ENCODE measurements at regions not wholly inside any gene's neighbourhood (a gene's known extent, or its start where the extent isn't known, plus 50 kb on each side); places are given as distances from the start of the nearest gene placed in this dataset.

DNA sequence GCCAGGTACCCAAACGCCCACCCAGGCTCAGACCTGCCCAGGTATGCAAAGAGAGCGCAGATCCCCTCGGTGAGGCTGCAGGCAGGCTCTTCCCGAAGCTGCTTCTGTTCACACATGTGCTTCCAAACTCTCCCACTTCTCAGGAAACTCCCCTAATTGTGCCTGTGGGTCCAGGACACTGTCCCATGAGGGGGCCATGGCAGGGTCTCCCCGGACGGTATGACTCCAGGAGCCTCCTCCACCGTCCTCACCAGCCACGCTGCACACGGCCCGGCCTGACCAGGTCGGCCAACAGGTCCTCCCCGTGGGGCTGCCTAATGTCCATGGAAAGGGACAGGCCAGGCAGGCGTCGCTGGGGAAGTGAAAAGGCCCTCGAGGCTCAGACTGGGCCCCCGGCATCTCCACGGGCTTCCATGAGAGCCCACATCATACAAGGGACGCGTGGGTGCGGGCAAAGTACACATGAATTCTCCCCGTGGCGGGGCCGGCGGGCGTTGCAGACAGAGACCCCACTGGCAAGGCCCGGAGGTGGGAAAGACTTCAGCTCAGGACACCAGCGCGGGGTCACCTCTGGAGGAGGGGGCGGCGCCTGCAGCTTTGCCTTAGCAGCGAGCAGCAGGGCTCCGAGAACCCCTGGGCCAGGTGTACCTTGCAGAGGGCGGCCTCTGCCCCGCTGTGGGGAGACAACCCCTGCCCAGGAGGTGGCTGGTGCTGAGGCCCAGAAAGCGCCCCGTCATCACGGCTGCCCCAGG, 526.1 kb downstream of the BRD1 start:
- no peak overlapping the region for H3K4me3 ChIP-seq (ENCODE audit: low read depth, low read length)

DNA sequence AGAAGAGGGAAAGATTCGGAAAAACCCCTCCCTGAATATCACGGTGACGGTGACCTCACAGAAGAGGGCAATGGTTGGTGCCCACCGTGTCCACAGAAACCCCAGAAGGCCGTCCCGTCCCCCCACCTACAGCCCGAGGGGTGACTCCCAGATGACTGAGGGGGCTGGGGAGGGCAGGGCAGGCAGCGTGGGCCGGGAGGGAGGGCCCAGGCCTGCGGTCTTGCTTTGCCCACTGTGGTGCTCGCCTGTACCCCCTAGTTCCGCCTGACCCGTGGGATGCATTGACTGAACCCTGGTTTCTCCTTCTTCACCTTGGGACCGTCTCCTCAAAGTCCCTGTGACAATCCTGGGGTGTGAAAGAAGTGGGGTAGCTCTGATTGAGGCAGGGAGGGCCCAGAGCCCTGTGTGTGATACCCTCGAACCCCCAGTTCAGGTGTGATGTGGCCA, 526.7 kb downstream of the BRD1 start:
- H3K4me3 ChIP-seq (ENCODE audit: low read depth, low read length) = no peak overlapping the region

DNA sequence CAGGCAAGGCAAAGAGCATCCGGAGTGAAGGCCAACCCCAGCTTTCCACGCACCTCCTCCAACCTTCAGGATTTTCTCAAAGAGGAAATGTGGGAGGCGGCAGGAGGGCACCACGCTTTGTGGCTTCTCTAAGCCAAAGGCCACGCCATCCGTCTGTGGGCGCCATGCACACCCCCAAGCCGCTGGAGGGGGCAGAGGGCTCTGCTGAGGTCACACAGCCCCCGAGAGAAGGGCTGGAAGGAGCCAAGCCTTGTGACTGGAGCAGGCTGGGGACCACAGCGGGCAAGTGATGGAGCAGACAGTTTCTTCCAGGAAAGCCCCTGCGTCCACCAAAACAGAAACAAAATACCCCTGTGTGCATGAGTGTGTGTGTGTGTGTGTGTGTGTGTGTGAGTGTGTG, 527.4 kb downstream of the BRD1 start:
- no peak overlapping the region for H3K4me3 ChIP-seq (ENCODE audit: low read depth, low read length)

DNA sequence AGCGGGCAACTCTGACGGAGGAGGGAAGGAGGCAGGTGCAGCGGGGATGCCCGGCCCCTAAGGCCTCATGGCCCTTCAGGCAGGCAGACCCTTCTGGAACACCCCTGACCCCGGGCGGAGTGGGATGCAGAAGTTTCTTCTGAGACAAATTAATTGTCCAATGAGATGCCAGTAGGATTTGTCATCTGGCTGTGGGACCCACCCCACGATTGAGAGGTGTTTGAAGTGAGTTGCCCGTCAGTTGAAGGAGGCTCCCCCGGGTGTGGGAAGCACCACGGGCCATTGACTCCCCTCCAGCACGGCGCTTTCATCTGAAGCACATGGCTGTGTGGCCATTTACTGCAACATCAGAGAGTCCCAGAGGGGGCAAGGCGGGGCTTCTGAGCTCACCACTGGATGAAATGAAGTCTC, 527.8 kb downstream of the BRD1 start:
- H3K4me3 ChIP-seq (ENCODE audit: low read depth, low read length) = no peak overlapping the region

DNA sequence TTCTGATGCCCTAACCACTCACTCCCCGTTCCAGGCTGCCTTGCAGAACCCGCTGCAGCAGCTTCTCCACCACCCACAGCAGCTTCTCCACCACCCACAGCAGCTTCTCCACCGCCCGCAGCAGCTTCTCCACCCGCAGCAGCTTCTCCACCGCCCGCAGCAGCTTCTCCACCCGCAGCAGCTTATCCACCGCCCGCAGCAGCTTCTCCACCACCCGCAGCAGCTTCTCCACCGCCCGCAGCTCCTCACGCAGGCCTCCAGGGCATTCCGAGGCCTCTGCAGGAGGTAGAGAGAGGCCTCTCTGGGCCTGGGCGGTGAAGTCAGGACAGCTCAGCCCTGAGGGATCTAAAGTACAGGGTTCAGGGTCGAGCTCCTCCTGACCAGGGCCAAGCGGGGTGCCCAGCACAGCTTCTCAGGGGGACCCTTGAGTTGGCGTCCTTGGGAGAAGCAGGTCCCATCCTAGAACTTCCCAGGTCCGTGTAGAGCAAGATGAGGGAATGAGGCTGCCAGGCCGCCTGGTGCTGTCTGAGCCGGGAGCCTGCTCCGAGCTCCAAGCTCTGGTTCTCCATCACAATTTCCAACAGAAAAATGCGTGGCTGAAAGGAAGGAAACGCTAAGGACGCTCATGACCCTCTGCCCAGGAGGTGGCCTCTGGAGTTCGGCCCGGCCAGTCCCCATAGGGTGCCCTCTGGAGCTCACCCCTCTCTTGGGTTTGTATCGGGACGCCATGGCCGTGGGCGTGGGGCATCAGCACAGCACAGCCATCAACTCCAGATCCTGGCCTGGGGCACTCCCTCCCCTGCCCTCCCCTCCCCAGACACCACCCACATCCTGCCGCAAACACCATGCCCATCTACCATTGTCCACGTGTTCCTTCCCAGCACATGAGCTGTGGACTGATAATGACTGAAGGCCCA, 528.6 kb downstream of the BRD1 start:
- no peak overlapping the region for H3K4me3 ChIP-seq (ENCODE audit: low read depth, low read length)

DNA sequence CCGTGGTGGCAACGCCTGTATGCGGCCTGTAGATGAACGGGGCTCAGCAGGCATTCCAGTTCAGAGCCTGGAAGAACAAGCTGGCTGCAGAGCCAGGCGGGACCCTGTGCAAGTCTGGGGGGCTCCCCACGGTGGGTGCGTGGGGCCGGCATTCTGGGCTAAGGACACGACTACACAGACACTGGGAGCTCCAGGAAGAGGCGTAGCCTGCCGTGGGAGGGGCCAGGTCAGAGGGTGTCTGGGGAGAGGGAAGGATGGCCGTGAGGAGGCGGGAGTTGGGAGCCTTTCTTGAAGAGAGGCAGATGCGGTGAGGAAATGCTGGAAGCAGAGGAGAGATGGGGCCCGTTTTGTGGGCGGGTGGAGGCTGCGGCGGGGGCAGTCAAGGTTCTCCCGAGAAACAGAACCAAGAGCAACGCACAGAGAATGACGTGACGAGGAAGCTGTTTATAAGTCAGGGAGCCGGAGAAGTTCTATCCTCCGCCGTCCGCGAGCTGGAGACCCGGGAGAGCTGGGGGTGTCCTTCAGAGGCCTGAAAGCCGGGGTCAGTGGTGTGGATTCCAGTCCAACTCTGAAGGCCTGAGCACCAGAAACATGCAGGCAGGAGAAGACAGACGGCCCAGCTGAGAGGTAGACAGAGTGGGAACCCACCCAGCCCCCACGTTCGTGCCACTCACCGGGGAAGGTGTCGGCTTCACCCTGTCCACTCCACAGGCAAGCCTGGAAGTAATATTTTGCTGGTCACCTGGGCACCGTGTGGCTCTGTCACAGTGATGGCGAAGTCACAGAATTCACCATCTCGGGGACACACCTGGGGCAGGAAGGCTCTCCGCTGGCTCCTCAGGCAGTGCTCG, 529.6 kb downstream of the BRD1 start:
- H3K4me3 ChIP-seq (ENCODE audit: low read depth, low read length) = no peak overlapping the region

DNA sequence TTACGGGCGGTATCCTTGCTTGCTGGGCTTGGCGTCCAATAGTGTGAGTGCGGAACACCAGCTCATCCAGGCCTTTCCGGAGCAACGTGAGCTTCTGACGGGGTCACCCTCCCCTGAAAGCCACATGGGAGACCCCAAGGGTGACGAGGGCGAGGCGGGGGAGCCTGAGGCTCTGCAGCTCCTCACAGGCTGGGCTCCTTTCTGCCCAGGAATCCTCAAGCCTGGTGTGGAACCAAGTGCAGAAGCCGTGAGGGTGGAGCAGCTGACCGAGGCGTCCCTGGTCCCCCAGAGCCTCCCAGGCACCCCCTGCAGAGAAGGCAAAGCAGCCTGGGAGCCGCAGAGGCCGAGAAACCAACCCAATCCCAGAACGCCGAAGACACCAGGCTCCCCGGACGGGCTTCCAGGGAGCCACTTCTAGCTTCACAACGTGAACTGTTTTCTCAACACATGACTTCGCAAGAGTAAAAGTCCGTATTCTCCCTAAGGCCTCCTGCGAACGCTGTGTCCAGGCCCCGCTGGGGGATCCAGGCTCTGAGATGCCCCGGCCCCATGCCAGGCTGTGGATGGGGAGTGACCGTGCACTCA, 530.3 kb downstream of the BRD1 start:
- no peak overlapping the region for H3K4me3 ChIP-seq (ENCODE audit: low read depth, low read length)

DNA sequence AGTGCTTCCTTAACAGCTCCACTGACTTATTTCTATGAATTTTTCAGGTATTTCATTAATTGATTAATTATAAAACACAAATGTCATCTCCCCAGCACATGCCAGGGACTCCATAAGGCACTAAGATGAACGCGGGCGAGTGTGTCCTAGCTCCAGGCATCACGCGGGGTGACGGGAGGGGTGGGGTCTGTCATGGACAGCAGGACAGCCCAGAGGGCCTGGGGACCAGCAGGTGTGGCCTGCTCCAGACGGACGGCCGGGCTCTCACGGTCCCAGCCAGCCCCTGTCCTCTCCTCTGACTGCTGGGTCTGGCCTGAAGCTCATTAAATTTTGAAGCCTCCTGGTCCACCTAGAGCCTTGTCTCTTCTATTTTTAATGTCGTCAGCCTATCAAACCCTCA, 531.1 kb downstream of the BRD1 start:
- H3K4me3 ChIP-seq (ENCODE audit: low read depth, low read length) = no peak overlapping the region

DNA sequence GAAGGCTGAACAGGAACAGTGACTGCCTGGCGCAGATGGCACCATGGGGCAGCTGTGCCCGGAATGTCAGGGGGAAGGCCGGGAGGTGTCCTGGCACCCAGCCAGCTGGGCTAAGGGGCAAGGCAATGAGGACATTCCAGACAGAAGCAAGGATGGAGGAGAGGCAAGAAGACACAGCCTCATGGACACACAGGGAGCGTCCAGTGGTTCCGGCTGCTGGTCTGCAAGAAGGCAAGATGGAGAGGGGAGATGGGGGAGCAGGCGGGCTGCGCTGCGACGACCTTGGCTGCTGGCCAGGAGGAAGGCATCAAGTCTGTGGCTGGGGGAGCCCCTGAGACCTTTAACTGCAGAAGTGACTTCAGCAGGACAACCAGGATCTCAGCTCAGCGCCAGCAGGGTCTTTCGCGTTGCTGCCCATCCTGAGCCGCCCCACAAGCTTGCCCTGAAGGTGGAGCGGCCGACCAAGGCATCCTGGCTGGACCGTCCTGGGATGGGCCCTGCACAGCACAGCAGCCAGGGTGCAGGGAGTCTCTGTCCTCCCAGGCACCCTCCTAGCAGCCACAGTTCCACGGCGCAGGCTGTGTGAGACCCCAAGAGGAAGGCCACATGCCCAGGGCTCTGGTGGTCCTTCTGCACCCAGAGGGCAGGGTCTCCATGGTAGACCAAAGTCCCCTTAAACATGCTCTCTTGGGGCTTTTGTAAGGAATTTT, 531.7 kb downstream of the BRD1 start:
- H3K4me3 ChIP-seq (ENCODE audit: low read depth, low read length) = no peak overlapping the region

DNA sequence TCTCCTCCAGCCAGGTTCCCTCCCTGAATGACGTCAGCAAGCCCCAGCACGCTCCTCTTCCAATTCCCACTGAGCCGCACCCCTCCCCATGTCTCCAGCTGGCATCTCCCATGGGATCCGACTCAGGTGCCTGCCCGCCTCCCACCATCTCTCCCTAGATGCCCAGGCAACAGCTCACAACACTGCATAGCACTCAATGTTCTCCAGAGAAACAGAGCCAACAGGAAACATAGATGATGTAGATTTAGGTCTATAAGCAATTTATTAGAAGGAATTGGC, 532.3 kb downstream of the BRD1 start:
- no peak overlapping the region for H3K4me3 ChIP-seq (ENCODE audit: low read depth, low read length)

DNA sequence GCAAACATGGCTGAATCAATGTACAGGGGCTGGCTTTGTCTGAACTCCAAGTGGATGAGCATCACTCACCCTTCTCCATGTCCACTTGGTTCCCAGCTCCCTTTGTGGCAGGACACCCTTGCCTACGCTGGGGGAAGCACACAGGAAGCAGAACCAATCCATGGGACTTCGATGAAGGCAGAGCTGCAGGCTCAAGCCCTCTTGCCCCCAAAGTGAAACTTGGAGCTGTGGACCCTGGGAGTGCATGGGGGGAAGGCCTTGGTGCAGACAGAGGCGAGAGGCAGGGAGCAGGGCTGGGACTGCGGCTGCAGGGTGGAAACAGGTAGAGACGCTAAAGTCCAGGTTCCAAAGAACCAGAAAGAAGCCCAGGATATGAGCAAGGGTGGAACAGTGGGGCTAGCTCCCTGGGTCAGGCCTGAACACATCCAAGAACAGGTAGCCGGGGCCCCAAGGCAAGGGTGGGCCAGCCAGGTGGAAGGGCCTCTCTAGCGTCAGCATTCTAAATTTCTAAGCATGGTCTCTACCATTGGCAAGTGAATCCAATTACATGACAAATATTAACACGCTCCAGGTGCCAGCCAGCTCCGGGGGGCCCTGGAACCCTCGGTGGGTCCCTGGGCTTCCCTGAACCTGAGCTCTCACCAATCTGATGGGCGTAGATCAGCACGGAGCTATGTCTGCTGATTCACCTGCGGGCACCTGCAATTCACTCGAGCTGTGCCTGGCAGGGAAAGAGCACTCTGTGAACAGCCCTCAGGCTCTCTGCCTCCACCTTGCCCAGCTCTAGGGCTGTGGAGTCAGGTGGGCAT, 532.8 kb downstream of the BRD1 start:
- no peak overlapping the region for H3K4me3 ChIP-seq (ENCODE audit: low read depth, low read length)

DNA sequence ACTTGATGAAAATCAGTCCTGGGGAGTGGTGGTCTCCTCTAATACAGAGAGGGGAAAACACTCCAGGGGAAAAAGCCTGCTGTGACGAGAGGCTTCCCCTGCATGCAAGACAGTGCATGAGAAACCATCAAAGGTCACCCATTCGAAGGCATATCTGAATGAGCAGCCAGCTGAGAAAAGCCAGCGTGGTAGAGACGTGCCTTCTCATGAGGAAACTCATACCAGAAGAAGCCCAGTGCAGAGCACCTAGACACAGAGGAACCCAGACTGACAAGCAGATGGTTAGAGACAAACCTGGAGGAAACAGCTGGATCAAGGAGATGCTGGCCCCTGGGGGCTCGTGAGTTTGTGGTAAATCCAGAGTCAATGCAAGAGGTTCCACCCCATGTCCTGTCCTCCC, 534.8 kb downstream of the BRD1 start:
- no peak overlapping the region for H3K4me3 ChIP-seq (ENCODE audit: low read depth, low read length)

DNA sequence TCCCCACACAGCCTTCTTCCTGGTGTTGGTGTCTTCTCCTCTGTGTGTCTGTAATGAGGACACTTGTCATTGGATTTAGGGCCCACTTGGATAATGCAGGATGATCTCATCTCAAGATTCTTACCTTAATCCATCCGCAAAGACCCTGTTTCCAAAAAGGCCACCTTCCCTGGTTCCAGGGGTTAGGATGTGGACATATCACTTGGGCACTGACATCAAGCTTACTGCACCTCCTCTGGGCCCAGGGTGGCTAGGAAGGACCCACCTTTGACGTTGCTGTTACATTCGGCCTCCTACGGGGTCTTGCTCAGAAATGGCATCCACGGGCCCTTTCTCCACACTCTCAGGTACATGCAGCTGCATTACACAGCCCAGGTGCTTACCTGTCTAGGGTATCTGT, 535.9 kb downstream of the BRD1 start:
- no peak overlapping the region for H3K4me3 ChIP-seq (ENCODE audit: low read depth, low read length)

DNA sequence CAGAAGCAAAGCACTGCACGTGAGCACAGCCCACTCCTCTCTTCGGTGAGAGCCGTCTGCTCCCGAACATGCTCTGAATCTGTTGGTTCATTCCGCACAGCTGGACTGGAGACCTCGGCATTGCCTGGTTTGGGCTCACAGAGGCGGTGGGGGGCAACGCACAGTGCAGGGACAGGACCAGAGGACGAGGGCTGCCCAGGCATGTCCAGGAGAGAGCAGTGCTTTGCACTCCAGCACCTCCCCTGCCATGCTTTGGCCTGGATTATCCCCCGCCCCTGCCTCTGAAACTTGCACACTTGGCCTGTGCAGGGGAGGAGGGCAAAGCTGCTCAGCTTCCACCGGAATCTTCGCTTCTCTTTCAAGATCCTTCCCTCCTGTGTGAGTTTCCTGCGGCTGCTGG, 536.5 kb downstream of the BRD1 start:
- H3K4me3 ChIP-seq (ENCODE audit: low read depth, low read length) = no peak overlapping the region

DNA sequence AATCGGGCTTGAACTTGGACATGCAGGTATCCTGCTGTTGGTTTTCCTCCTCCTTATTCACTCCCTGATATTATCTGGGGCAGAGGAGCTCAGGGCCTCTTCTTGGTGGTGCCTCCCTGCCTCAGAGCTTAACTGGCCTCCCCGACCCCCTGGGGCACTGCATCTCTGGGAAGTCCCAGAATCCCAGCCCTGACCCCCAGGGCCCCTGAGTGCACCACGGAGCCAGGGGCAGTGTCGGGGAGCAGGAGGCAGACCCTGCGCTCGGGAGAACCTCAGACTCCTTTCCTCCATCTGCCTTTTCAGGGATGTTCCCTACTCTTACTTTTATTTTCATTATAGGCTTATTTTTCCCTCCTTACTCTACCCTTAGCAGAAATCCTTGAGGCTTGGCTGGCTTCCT, 537.0 kb downstream of the BRD1 start:
- no peak overlapping the region for H3K4me3 ChIP-seq (ENCODE audit: low read depth, low read length)

DNA sequence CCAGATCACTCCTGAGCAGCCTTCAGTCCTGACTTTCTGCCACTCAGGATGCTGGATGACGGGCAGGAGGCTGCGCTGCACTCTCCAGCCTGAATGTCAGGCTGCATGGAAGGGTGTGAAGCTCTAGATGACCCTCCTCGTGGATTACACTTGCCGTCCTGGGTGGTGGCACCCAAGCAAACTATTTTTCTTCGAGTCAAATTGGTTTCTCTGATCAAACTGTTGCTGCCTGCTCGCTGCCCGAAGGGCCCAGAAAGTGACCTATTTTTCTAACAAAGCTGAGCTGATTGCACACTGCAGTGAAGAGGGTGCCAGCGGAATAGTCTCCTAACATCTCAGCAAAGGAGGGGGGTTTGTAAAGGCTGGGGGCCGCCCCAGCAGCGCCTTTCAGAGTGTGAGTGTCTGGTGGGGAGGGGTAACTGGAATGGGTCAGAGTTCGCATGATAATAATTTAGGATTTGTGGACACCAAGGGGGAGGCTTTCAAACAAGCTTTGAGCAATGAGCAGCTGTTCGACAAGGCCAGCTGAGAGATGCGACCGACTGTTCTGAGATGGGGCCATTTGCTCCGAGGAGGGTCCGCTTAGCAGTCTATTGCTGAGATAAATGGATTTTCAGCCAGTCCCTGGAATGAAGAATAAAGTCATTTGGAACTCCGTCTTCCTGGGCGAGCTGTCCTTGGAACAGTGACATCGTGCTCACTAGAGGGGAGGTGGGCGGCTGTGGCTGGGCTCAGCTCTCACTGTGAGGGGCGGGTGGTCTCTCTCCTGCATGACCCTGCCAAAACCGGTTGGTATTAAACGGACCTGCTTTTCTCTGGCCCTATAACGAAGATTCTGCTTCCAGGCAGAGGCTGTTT, 537.6 kb downstream of the BRD1 start:
- H3K4me3 ChIP-seq (ENCODE audit: low read depth, low read length) = no peak overlapping the region

DNA sequence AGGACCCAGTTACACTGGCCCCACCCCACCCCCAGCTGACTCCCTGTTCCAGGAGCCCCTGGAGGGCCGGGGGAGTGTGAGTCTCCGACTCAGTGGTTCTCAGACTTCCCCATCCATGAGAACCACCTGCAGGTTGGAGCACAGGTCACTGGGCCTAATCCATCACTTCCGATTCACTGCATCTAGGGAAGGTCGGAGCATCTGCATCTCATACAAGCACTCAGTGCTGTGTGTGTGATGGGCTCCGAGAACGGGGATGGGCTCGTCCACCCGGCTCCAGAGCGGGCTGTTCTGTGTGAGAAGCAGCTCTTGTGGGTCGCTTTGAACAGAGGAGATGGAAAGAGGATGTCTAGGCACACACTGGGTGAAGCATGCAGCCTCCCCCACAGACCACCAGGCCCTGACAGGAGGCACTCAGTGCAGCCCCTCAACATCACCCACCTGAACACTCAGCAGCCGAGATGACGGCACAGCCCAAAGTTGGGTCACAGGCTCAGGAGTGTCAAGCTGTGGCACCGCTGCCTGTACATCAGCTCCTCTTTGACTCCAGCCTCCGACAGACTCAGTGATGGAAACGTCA, 541.4 kb downstream of the BRD1 start:
- no peak overlapping the region for H3K4me3 ChIP-seq (ENCODE audit: low read depth, low read length)

DNA sequence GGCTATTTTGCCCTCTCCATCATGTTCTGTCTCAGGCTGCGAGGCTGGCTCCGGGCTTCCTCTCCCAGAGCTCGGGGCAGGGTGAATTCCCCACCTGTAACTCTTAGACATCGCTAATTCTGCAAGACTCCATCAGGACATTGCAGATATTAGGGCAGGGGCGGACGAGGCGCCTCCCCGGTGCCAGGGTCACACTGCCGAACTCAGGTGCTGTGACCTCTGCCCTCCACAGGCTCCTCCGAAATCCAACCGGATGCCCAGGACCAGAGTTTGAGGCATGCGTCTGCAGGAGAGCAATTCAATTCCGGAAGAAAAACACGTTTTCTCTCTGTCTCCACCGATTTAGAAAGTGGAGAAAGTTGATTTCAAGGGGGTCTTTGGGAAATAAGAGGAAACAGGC, 542.7 kb downstream of the BRD1 start:
- no peak overlapping the region for H3K4me3 ChIP-seq (ENCODE audit: low read depth, low read length)
